ENCODE measurements at regions not wholly inside any gene's neighbourhood (a gene's known extent, or its start where the extent isn't known, plus 50 kb on each side); places are given as distances from the start of the nearest gene placed in this dataset.

DNA sequence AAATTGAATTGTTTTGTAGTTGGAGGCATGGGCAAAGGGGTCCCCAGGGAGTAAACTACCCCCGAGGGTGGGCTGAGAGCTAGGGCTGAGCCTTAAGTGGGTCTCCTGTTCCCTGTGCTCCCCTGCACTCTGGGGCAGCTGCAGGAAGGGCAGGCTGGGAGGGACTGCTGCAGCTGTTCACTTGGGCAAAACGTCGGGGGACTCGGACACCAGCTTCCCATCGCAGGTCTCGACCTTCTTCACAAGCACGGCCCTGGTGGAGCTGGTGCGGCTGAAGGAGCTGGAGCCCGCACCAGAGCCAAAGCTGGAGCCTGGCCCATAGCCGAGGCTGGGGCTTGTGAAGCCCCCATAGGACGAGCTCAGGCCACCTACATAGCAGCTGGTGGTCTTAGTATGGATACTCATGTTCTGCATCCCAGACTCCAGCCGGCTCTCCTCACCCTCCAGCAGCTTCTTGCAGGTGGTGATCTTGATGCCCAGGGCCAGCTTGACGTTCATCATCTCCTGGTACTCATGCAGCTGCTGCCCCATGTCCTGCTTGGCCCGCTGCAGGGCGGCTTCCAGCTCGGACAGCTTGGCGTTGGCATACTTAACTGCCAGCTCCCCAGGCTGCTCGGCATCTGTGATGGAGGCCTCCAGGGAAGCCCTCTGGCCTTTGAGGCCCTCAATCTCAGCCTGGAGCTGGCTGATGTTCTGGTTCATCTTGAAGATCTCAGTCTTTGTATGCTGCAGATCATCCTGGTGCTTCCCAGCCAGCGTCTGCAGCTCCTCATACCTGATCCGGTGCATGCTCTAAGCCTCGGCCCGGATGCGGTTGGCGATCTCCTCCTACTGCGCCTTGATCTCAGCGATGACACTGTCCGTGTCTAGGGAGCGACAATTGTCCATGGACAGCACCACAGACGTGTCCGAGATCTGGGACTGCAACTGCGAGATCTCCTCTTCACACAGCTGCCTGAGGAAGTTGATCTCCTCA is 423.5 kb upstream of the ARPP21 start:
- H3K9me3 ChIP-seq: peaks cover 0 to 3% (median 0%) of the 10 kb centered on the region in 4 donors
- no peak overlapping the region for H3K27ac ChIP-seq
- WGBS, 2 donors: 90 to 93% methylated on average over 25 to 27 of the region's 31 CpGs
- TF ChIP-seq, protein P1, sequence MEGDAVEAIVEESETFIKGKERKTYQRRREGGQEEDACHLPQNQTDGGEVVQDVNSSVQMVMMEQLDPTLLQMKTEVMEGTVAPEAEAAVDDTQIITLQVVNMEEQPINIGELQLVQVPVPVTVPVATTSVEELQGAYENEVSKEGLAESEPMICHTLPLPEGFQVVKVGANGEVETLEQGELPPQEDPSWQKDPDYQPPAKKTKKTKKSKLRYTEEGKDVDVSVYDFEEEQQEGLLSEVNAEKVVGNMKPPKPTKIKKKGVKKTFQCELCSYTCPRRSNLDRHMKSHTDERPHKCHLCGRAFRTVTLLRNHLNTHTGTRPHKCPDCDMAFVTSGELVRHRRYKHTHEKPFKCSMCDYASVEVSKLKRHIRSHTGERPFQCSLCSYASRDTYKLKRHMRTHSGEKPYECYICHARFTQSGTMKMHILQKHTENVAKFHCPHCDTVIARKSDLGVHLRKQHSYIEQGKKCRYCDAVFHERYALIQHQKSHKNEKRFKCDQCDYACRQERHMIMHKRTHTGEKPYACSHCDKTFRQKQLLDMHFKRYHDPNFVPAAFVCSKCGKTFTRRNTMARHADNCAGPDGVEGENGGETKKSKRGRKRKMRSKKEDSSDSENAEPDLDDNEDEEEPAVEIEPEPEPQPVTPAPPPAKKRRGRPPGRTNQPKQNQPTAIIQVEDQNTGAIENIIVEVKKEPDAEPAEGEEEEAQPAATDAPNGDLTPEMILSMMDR (IDR thresholded peaks at IDR 0.05): no peak
- TF ChIP-seq EP300 (IDR thresholded peaks at IDR 0.05) (no peak), POLR2A (IDR thresholded peaks at IDR 0.05) (no peak)
- H3K4me1 ChIP-seq: no peaks in the 10 kb centered on the region
- DNase-seq (ENCODE audit: low spot score in 2 of 2): no peak
- no peak overlapping the region for H3K4me3 ChIP-seq
- H3K36me3 ChIP-seq: no peaks in the 10 kb centered on the region
- no peaks in the 10 kb centered on the region for H3K27me3 ChIP-seq

DNA sequence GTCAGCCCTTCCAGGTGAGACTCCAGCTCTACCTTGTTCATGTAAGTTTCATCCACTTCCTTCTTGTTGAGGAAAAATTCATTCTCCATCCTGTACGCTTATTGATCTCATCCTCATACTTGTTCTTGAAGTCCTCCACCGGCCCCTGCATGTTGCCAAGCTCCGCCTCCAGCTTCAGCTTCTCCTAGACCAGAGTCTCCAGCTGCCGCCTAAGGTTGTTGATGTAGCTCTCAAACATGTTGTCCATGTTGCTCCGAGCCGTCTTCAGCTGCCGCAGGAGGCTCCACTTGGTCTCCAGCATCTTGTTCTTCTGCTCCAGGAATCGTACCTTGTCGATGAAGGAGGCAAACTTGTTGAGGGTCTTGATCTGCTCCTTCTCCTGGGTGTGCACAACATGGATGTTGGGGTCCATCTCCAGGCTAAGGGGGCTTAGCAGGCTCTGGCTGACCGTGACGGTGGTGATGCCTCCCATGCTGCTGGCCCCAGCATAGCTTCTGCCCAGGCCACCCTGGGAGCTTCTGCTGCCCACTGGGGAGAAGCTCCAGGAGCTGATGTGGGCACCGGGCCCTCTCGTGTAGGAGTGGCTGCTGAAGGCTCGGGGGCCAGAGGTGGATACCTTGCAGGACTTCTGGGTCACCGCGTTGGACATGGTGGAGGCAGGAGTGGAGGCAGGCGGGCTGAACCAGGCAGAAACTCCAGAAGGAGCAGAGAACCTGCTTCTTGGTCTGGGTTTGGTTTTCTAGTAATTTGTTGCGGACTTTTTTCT is 422.6 kb upstream of the ARPP21 start:
- no peaks in the 10 kb centered on the region for H3K4me1 ChIP-seq
- no peak overlapping the region for H3K4me3 ChIP-seq
- TF ChIP-seq, protein P1 (IDR thresholded peaks at IDR 0.05): no peak
- TF ChIP-seq POLR2A (IDR thresholded peaks at IDR 0.05) (no peak), EP300 (IDR thresholded peaks at IDR 0.05) (no peak)
- H3K27me3 ChIP-seq: no peaks in the 10 kb centered on the region
- DNase-seq (ENCODE audit: low spot score in 2 of 2): no peak
- H3K27ac ChIP-seq: no peak overlapping the region
- peaks cover 0 to 3% (median 0%) of the 10 kb centered on the region in 4 donors for H3K9me3 ChIP-seq
- no peaks in the 10 kb centered on the region for H3K36me3 ChIP-seq
- 90 to 94% methylated on average over 16 to 18 of the region's 18 CpGs for WGBS, 2 donors

DNA sequence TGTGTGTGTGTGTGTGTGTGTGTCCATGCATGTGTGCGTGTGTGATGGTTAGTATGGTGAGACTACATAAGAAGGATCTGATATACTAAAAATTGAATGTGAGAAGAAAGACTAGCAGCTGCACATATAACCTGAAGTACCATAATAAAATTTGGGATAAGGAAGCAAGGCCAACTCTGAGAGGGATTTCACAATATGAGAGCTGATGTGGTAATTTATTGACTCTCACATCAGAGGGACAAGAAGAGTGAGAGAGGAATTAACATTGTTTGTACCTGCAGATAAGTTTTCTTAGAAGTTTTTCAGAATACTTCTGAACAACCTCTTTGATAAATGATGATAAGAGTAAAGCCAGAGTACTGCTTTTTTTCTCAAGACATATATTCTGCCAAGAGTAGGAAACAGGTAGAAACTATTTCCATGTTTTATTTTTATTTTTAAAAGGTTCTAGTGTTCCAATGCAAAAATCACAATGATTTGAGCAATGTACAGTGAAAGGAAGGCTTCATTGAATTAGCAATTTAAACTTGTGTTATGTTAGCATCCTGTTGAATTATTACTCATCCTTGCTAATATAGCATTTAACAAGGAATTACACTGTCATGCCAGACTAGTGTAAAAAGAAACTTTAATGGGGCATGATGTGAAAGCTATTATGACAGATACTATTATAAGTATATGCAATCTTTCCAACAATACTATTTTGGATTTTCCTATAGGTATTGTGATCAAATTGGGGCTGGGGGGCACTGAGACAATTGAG is 415.5 kb upstream of the ARPP21 start:
- Histone ChIP-seq H3K27me3 (no peaks in the 10 kb centered on the region), H3K9me3 (no peaks in the 10 kb centered on the region), H3K36me3 (no peaks in the 10 kb centered on the region), H3K4me3 (no peak overlapping the region), H3K4me1 (no peaks in the 10 kb centered on the region), H3K27ac (no peak overlapping the region)
- 92 to 97% methylated on average over 1 of the region's 1 CpG for WGBS, 2 donors
- DNase-seq (ENCODE audit: low spot score in 2 of 2): no peak
- TF ChIP-seq EP300 (IDR thresholded peaks at IDR 0.05): no peak
- TF ChIP-seq, protein P1 (IDR thresholded peaks at IDR 0.05): no peak
- no peak for TF ChIP-seq POLR2A (IDR thresholded peaks at IDR 0.05)

DNA sequence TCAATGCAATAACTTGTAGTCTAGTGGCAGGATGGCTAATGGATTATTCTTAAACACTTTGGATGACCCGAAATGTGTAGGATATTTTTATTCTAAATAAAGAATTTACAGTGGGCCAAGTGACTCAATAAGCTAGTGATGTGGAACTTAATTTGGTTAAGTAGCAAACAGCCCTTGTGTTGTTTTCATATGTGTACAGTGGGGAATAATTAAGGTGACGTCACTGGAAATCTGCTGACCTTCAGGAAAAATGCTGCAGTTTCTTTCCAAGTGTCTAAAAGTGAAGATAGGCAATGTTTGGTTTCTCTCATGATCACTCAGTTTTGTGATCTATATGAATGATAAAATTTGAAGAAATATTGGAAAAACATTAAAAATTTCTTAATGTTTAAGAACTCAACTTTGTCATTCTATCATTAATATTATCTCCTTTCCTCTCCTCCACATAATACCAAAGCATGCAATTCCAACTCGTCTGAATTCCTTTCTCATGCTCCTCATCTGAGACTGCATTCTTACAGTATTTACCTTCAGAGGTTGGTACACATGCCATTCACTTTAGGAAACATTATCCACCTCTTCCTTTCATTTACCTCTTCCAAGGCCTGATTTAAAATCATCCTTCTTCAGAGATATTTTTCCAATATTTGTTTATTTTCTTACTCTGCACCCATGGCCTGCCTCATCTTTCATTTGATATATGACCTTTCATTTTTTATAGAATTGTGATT is 414.6 kb upstream of the ARPP21 start:
- Histone ChIP-seq H3K4me3 (no peak overlapping the region), H3K27me3 (no peaks in the 10 kb centered on the region), H3K36me3 (no peaks in the 10 kb centered on the region), H3K4me1 (no peaks in the 10 kb centered on the region), H3K27ac (no peak overlapping the region), H3K9me3 (no peaks in the 10 kb centered on the region)
- WGBS, 2 donors: 7 to 20% methylated on average over 3 of the region's 3 CpGs
- DNase-seq (ENCODE audit: low spot score in 2 of 2): no peak
- TF ChIP-seq, protein P1 (IDR thresholded peaks at IDR 0.05): no peak
- TF ChIP-seq EP300 (IDR thresholded peaks at IDR 0.05) (no peak), POLR2A (IDR thresholded peaks at IDR 0.05) (no peak)

Measured in tibial nerve (tissue), 4 donors.